ENCODE measurements at regions not wholly inside any gene's neighbourhood (a gene's known extent, or its start where the extent isn't known, plus 50 kb on each side); places are given as distances from the start of the nearest gene placed in this dataset.

GRCh38 chr16:13331918-13332317 is 430.5 kb downstream of the SHISA9 start:
- TF ChIP-seq POLR2A (IDR thresholded peaks at IDR 0.05; ENCODE audit: low read depth, low read length), result no peak
- TF ChIP-seq POLR2AphosphoS5 (IDR thresholded peaks at IDR 0.05; ENCODE audit: low read depth, low read length), result no peak
